GM19468 (cell line): ENCODE measurements at regions not wholly inside any gene's neighbourhood (a gene's known extent, or its start where the extent isn't known, plus 50 kb on each side); places are given as distances from the start of the nearest gene placed in this dataset.
"Not testable (repeated sequence)": the region's sequence is repeated elsewhere in the genome, so short reads cannot be mapped to it uniquely, and the experiment has no call there.

ENCODE experiments used
- ATAC-seq: cut with Tn5 transposase; IDR thresholded peaks from one replicate; pipeline ENCODE4 v1.9.1; 2021; ENCODE audit warnings: mild to moderate bottlenecking, moderate library complexity, moderate number of reproducible peaks; ENCODE audit not compliant: unreplicated experiment; ENCODE audit errors: extremely low read depth

GRCh38 chr4:137966504-137966903 lies 275.6 kb downstream of the SLC7A11 start:
- no peak for ATAC-seq

GRCh38 chr4:137961051-137961438 lies 281.1 kb downstream of the SLC7A11 start:
- no peak for ATAC-seq

DNA sequence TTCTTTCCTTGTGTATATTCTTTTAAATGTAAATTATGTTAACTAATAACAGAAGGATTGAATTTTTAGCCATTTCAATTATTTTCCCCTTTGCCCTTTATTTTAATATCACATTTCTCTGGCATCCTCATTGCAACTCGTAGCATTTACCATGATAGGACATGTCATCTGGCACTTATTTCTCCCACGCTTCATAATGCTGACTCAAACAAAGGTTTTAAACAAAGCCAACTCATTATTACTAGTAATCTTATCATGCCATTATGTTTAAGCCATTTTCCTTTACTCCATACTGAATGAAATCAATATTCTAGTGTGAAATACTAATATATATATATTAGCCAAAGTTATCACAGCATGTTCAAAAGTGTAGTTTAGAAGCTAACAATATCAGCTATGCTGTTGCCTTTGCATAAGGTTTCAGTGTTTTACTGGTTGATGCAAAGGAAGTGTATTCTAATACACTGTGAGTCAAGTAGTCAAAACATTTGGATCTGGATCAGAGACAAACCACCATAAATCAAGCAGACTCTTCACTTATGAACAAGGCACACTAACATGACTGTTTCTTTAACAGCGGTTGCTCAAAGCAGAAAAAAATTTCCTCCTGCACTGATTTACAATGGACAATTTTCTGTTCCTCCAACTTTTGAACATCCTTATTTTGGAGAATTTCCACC lies 281.6 kb downstream of the SLC7A11 start:
- no peak for ATAC-seq

GRCh38 chr4:137957806-137958205 lies 284.3 kb downstream of the SLC7A11 start:
- ATAC-seq = no peak

DNA sequence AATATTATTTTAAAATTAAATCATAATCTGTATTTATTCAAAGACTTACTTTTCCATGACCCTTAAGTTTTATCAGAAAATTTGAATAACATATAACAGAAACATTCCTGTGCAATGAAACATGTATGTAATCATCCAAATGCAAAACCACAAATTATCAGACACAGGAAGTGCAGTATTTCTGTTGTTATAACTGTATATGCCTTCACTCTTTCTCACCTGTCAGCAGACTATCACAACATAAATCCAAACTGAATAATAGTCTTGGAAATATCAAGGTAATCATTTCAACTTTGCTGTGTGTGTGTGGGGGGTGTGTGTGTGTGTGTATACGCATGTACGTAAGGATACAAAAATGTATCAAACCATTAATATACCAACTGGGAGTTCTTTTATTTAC lies 285.9 kb downstream of the SLC7A11 start:
- ATAC-seq = no peak

DNA sequence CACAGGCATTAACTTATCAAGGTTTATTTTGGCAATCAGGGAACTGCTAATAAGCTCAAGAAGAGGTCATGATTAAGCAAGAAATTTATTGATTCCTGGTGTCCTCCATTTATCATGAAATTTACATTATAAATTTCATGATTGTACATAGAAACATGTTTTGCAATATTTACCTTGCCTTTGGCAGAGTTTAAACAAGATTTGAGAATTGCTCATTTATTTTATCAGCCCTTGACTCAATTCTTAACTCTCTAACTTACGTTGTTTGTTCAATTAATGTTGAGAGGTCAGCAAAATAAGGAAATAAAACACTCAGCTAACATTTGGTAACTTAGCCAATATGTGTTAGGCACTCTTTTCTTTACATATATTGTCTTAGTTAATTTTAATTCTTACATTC lies 286.6 kb downstream of the SLC7A11 start:
- ATAC-seq = no peak

DNA sequence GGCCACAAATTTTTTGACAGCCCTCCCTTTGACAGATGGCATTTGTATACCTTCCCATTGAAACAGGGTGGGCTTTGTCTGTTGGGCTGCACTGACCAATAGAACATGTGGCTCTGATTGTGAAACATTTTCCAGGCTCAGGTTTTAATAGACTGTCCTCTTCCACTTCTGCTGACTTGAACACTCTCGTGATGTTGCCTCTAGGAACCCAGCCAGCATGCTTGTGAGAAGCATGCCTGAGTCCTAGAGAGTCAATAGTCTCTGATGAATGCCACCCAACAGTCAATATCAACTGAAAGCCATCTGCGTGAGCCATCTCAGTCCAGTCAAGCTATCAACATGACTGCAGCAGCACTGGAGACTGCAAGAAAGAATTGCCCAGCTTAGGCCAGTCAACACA lies 290.0 kb downstream of the SLC7A11 start:
- ATAC-seq = no peak

DNA sequence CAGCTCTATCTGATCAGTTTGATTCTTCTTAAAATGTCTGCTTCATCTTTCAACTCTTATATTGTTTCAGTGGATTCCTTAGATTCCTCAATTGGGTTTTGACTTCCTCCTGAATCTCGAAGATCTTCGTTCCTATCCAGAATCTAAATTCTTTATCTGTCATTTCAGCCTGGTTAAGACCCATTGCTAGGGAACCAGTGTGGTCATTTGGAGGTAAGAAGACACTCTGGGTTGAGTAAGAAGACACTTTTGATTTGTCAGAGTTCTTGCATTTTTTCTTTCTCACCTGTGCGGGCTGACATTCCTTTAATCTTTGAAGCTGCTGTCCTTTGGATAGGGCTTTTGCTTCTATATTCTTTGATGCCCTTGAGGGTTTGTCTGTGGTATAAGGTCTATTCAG lies 291.9 kb downstream of the SLC7A11 start:
- no peak for ATAC-seq

DNA sequence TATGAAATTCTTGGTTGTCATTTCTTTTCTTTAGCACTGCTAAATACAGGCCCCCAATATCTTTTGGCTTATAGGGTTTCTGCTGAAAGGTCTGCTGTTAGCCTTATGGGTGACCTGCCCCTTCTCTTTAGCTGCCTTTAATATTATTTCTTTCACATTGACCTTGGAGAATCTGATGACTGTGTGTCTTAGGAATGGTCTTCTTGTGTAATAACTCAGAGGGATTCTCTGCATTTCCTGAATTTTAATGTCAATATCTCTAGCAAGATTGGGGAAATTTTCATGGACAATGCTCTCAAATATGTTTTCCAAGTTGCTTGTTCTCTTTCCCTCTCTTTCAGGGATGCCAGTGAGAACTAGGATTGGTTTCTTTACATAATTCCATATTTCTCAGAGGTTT lies 292.4 kb downstream of the SLC7A11 start:
- ATAC-seq = no peak

- ATAC-seq = no peak
Measured at GRCh38 chr4:137946453-137947174, 295.5 kb downstream of the SLC7A11 start.

DNA sequence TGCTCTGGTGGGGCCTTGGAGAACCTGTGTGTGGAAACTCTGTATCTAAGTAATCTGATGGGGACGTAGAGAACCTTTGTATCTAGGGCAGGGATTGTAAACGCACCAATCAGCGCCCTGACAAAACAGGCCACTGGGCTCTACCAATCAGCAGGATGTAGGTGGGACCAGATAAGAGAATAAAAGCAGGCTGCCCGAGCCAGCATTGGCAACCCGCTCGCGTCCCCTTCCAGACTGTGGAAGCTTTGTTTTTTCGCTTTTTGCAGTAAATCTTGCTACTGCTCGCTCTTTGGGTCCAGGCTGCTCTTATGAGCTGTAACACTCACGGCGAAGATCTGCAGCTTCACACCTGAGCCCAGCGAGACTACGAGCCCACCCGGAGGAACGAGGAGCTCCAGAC lies 299.3 kb downstream of the SLC7A11 start:
- ATAC-seq = not testable (repeated sequence)

DNA sequence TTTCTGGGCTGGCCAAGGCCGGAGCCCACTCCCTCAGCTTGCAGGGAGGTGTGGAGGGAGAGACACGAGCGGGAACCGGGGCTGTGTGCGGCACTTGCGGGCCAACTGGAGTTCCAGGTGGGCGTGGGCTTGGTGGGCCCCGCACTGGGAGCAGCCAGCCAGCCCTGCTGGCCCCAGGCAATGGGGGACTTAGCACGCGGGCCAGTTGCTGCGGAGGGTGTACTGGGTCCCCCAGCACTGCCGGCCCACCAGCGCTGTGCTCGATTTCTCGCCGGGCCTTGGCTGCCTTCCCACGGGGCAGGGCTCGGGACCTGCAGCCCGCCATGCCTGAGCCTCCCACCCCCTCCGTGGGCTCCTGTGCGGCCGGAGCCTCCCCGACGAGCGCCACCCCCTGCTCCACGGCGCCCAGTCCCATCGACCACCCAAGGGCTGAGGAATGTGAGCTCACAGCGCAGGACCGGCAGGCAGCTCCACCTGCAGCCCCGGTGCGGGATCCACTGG lies 300.1 kb downstream of the SLC7A11 start:
- not testable (repeated sequence) for ATAC-seq

GRCh38 chr4:137934911-137935310 lies 307.2 kb downstream of the SLC7A11 start:
- no peak for ATAC-seq

- ATAC-seq = no peak
Measured at GRCh38 chr4:137934046-137934445, 308.1 kb downstream of the SLC7A11 start.

DNA sequence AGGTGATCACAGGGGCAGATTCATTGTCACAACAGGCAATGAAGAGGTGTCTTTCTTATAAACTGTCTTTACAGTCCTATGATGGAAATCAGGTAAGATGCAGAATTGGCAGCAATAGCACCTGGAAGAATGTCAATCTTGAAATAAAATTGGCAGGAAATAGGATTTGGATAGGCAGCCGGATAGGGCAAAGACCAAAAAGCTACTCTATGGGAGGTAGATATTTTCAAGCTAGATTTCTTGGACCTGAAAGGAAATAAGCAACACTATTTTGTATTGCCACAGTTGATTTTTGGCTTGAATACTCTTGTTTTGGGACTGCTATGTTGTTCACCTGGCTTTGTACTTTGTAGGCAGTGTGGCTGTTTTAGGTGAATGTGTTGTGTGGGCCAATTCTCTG lies 314.2 kb downstream of the SLC7A11 start:
- ATAC-seq = no peak

DNA sequence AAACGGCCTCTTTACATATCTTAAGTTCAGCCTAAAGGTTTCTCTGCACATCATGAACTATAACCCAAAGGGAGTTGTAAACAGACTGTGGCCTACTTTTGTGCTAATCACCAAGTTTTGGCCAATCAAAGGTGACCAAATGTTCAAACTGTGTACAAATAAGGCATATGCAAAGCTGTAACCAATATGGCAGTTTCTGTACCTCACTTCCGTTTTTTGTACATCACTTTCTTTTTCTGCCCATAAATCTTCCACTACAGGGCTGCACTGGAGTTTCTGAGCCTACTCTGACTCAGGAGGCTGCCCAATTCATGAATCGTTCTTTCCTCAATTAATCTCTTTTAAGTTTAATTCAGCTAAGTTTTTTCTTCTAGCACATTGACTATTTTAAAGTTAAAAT lies 318.7 kb downstream of the SLC7A11 start:
- peak; percentile 84 for ATAC-seq

GRCh38 chr4:137922721-137923120 lies 319.4 kb downstream of the SLC7A11 start:
- no peak for ATAC-seq

DNA sequence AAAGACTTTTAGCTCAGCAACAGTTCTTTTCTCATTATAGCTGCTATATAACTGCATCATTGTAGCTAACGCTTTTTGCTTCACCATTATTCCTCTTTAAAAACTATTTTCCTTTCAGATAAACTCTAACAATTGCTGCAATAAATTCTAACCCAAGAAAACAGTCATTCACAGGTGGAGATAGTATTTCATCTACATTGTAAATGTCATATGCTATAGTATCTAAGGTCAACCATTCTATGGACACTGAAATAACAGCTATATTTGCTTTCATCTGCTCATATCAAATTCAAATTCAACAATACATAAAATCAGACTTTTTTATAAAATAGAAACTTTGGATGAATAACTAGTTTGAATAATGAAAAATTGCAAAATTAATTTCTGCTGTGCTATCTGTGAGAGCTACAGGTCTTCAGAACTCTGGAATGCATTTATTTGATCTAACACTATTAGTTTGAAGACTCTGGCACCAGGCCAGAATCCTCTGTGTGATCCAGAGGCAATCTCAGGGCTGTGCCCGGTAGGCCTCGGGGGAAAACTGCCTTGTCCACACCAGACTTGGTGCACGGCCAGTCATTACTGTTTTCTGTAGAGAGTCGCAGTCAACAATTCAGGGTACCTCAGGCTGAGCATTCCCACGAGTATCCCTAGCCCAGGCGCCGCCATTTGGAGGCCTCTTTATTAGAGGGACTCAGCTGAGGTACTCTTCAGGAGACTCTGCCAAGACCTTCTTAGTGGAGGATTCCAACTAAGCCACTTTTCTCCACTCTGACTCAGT lies 332.4 kb downstream of the SLC7A11 start:
- ATAC-seq = no peak

DNA sequence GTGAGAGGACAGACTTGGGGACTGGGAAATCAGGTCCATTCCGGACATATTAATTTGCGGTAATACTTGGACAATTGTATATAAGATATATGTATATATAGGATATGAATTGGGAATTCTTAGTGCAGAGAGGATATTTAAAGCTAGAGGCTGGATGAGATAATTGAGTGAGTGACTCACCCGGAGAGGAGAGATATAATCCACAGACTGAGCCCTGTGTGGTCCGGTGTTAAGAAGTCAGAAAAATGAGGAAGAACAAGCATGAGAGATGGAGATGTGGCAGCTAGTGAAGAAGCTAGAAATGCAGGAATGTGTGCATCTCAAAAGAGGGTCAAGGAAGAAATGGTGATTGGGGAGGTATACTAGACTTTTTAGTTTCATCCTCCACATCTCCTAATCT lies 336.2 kb downstream of the SLC7A11 start:
- ATAC-seq = no peak

DNA sequence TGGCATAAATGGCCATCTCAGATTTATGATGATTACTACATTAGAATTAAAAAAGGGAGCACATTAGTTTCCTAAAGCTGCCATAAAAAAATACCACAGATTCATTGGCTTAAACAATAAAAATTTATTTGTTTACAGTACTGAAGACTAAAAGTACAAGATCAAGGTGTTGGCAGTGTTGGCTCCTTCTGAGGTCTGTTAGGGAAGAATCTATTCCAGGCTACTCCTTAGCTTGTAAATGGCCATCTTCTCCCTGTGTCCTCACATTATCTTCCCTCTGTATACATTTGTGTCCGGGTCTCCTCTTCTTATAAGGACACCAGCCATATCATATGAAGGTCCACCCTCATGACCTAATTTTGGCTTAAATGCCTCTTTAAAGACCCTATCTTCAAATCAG lies 341.0 kb downstream of the SLC7A11 start:
- no peak for ATAC-seq

GRCh38 chr4:137896221-137896737 lies 345.9 kb downstream of the SLC7A11 start:
- ATAC-seq = no peak
